GM21529 (cell line): ENCODE measurements at regions not wholly inside any gene's neighbourhood (a gene's known extent, or its start where the extent isn't known, plus 50 kb on each side); places are given as distances from the start of the nearest gene placed in this dataset.
"Not testable (repeated sequence)": the region's sequence is repeated elsewhere in the genome, so short reads cannot be mapped to it uniquely, and the experiment has no call there.

ENCODE experiments used
- ATAC-seq: cut with Tn5 transposase; IDR thresholded peaks from one replicate; pipeline ENCODE4 v1.9.1; 2021; ENCODE audit not compliant: unreplicated experiment

DNA sequence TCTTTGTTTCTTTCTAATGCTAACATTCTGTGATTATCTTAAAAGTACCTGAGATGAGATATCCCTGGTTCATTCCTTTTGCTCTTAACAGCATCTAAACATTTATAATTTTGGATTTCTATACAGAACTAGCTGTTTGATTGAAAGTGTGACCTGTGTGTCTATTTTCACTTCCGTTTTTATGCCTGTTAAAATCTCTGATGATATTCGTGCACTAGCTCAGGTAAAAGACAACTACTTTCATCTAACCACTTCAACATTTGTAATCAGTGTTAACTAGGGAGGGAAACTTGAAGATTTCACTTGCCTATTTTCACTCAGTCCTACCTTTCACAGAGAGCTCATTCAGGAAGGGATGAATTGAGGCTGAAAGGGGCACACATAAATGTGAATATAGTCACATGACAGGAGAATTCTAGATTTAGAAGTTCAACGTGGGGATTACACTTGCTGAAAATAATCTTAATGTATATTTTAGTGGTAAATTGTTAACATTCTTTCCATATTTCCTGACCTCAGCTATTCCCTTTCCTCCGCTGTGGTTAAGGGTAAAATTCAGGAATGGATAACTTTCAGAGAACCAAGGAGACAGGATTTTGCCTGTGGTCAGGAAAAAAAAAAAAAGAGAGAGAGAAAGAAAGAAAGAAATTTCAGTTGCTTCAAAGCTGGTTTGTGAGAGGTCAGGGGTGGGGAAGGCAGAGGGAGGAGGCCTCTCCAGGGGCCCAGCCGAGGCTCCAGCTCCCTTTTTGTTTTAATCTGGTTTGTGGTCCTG, 159.8 kb upstream of the TSC22D2 start:
- no peak for ATAC-seq

DNA sequence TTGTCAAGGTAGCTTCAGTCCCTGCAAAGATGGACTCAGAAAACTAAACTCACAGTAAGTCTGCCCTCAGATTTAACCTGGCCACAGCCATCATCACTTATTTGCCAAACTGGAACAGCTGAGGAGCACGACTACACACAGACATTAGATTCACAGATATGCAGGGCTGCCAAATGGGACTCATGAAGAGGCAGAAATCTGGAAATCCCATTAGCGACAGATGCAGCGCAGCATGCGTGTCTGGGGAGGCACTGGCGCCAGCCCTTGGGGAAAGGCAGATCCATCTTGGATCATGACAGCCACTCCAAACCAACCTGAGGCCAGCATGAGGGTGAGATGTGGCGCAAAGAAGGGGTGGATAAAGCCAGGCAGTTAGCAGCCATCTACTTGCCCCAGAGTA, 160.7 kb upstream of the TSC22D2 start:
- ATAC-seq, result no peak

DNA sequence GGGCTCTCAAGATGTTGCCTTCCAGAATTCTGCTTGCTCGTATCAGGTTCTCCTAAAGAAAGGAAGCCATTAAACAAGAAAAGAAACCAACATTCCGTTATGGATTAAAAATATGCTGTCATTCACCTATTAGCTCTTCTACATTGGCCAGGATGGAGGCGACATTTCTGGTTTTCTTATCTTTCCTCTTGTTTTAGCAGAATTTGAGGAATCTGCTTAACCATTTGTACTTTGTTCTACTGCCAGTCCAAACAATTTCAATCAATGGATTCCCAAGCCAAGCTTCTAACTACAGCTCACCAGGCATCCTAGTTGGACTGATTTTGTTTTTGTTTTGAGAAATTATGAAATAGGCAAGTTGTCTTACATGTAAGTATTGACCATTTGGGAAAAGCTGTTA, 164.6 kb upstream of the TSC22D2 start:
- ATAC-seq, result no peak

DNA sequence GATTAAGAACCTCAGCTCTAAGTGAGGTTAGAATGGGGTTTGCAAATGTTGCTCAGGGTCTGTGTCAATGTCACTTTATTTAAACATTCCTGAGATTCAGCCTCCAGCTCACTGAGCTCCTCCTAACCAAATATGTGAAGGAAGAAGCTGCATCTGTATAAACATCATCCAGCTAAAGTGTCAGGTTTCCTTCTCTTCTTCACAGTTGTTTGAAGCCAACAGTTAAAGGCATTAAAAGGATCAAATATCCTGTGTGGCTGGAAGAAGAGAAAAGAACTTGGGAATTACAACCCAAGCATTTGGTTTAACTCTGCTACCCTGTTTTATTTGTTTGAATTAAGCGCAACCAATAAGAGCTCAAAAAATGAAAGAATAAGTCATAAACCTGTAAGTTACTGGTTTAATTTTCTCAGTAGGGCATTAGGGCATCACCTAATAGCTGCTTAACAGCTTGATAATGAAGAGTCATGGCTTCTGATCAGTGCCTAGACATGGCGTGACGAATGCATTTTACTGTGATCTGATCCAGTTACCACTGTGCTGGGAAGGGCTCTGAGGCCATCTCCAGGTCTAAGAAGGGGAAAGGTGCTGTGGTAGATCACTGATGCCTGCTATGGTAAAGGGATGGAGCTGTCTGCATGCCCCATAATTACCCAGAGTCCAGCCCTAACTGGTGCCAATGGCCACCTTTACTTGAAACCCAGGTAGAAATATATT, 165.7 kb upstream of the TSC22D2 start:
- ATAC-seq, result no peak

DNA sequence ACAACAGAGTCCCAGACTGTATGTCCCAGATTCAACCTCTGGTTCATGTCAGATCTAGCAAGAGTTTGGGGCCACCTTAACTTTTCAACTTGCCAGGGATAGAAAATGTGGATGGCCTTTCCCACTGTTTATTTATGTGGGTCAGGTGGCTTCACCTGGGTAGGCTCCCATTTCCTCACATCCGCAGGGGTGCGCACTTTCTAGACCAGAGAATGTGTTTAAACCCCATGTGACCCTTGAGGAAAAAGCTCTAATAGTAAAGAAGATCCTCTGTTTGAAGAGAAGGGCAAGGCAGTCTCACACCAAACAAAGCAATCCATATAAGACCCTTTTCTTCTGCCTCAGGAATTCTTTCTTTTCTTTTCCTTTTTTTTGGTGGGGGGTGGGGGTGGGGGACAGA, 167.2 kb upstream of the TSC22D2 start:
- no peak for ATAC-seq

DNA sequence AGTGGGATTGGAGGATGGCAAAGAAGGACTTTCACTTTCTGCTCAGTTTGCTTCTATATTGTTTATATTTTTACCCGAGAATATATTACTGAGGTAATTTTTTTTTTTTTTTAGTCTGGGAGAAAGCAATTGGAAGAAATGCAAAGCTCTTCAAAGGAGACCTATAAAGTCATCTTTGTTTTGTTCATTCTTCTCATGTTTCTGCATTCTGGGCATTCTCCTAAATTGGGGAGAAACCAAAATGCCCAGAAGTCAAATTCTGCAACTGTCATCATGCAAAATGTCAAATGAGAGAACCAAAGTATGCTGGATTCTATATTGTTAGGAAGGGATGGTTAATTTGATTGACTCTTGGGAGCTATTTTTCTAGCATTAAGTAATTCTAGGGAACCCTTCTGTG, 168.3 kb upstream of the TSC22D2 start:
- ATAC-seq, result no peak

DNA sequence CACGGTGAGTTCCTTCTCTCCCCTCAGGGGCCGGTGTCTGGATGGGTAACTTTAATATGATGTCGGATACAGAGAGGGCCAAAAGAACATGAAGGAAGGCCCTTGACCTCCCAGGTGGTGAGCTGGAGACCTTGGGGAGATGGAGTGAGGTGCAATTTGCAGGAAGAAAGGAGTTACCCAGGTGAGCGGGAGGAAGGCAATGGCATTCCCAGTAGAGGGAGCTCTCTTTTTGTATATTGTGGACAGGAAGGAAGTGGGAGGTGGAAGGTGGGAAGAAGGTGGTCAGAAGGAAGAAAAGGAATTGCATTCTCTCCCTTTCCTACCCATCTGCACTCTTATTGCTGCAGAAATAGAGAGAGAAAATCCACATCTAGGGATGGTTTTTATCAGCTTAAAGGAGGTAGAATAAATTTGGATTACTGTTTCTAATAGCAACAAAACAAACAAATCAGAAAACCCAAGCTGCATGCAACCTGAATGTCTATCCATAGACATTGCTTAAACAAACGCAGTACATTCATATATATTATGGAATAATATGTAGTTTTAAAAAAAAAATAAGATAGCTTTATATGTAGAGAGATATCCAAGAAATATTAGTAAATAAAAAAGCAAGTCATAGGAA, 169.0 kb upstream of the TSC22D2 start:
- ATAC-seq, result no peak

DNA sequence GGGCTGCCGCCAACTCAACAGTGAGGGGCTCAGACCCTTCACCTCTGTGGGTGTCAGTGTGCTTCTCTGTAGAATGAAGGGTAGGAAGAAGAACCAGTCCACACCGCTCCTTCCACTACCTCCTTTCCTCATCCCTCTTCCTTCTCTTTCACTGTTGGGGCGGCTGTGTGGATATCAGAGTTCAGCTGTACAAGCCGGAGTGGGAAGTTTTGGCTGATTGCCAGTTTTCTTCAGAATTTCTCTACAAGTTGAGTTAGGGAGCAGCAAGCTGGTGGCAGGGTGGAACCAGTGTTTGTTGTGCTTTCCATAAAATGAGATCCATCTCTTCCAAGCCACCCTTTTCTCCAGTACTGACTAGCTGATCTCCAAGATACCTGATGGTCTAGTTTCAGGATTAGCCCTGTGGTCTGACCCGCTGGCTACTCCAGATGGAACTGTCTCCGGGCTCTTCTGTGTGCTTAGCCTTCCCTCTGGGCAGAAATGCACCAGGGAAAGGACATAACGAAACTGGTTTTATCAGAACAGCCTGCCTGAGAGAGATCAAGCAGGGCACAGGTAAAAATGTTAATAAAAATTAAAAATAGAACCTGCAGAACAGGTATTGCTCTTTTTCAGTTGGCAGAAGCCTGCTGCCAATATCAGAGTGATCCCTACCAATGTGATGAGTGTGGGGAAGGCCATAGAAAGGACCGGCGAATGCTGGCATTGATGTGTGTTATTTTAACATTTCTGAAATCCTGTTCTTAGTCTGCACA, 169.9 kb upstream of the TSC22D2 start:
- no peak for ATAC-seq

DNA sequence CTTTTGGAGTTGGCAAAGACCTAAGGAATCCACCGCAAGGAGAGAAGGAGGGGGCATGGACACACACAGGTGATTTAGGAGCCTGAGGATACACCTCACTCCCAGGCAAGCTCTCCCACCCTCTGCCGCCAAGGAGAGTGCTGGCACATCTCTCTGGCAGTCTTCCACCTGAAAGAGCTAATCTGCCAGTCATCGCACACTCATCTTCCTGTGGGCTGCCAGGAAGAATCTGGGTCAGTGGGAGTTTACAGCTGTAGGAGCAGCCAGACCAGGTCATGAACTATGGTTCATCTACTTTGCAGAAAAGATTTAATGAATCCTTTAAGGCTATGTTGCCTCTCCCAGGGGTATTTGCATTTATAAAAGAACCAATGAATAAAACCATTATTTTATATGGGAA, 170.6 kb upstream of the TSC22D2 start:
- no peak for ATAC-seq

DNA sequence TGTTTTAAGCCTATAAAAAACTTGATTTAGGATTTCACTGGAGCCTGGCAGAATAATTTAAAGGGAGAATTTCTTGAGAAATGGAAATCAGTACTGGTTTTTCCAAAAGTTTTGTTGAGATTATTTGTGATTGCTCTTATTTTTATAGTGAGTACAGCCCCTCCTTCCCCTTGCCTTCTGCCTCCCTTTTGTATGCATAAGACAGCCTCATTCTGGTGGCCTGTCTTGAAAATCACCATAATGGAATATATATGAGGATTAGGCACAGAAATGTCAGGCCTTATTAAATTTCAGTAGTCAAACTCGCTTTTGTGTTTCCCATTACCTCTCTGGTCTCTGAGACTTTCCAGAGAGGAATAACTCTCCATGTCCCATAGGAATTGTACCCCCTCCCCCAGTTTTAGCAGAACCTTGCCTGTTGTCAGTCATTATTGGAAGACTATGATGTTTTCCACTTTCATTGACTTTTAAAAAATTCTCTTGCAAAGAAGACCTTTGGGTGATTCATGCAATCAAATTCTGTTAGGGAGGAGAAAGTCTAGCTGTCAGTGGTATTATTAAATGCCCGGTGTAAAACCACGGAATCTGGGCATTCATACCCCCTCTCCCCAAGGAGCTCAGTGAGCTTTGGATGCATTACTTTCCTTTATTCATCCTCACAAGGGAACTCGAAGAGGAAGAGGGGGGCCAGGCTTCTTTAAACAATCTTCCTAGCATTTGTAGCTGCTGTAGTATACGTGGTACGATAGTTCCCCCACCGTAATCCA, 171.6 kb upstream of the TSC22D2 start:
- ATAC-seq, result no peak

DNA sequence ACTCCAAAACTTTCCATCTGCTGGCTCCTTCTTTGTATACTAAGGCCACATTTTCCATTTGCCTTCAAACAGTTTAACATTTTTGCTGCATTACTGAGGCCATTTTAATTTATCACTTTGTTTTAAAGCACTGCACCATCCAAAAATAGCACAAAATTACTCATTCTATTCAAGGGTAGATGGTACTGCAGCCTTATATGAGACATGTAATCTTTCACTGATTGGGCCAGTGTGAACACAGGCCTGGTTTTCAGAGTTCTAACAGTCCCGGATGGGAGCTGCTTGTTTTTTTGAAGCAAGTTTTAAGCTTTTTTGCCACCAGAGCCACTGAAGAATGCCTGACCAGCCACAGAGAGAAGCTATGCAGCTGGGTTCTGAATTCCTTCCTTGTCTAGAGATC, 172.3 kb upstream of the TSC22D2 start:
- ATAC-seq, result no peak

DNA sequence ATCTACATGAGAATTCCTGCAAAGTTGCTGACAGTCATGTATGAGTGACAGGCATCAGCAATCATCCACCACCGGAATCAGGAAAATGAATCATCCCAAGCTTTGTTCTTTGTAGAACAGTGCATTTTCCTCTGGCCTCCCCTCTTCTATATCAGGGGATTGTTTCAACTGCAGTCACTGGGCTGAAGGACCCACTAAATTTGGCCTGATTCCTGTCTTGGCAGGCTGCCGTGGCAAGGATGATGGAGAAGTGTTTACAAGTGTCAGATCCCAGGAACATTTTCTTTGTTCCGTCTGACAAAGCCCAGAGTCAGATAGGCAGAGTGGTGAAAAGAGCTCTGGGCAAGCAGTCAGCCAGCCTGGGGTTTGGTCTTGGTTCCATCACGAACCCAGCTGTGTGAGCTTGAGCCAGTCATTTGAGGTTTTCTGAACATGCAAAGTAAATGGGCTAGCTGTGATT, 175.1 kb upstream of the TSC22D2 start:
- ATAC-seq, result no peak

DNA sequence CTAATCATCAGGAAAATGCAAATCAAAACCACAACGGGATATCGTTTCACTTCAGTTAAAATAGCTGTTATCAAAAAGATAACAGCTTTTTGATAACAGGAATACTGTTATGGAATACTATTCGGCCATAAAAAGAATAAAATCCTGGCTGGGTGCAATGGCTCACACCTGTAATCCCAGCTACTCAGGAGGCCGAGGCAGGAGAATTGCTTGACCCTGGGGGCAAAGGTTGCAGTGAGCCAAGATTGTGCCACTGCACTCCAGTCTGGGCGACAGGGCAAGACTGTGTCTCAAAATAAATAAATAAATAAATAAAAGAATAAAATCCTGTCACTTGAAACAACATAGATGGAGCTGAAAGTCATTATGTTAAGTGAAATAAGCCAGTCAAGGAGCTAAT, 178.1 kb upstream of the TSC22D2 start:
- ATAC-seq, result no peak

DNA sequence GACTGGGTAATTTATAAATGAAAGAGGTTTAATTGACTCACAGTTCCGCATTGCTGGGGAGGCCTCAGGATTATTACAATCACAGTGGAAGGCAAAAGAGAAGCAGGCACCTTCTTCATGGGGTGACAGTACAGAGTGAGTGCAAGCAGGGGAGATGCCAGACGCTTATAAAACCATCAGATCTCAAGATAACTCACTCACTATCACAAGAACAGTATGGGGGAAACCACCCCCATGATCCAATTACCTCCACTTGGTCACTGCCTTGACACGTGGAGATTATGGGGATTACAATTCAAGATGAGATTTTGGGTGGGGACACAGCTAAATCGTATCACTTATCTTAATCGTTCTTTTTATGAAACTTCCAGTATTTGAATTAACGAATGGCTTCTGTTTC, 179.5 kb upstream of the TSC22D2 start:
- ATAC-seq, result not testable (repeated sequence)

DNA sequence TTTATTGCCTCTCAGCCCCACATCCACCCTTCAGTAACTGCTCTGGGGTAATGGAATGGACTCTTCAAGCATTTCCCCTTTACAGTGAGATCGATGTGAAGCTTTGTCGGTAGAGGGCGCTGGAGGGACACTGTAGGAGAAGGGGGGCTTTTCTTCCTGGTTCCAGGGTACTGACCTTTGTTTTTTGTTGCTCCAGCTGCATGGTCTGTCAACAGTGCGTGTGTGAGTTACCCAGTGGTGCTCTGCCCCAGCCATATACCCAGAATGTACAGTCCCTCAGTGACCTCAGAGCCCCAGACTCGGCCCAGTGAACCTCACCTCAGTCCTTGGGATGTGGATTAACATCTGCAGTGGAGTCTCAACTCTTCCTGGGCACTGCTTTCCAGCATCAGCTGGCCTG, 180.3 kb upstream of the TSC22D2 start:
- ATAC-seq, result peak; percentile 63

DNA sequence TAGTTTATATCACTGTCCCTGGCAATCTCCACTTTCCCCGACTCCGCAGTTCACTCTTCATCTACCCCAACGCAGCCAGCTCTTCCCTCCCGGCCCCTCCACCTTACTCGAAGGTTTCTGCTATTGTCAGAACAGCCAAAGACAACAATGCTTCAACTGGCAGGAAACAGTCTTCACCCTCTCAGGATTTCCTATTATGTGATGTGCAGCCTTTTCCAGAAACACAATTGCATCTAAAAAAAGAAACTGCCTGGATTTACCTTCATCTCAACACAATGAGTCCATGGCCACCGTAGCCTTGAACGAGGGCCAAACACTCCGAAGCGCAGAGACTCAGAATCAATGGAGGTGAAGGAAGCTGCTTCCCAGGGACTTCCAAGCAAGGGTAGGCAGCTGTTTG, 182.1 kb upstream of the TSC22D2 start:
- ATAC-seq, result no peak

DNA sequence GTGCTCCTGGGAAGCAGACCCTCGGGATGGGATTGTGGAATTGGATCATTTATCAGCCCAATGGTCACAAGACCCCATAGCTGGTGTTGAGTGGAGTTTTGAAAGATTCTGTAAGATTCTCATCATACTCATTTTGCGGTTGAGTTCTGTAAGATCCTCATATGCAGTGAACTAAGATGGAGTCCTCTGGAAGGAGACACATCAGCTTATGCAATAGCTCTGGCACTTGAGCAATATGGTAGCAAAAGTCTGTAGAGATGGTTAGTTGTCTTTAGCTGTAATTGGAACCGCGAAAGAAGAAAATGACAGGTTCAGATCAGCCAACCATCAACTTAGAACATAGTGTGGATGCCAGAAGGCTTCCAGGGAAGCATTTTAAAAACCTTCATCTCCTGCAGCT, 184.5 kb upstream of the TSC22D2 start:
- ATAC-seq, result no peak

DNA sequence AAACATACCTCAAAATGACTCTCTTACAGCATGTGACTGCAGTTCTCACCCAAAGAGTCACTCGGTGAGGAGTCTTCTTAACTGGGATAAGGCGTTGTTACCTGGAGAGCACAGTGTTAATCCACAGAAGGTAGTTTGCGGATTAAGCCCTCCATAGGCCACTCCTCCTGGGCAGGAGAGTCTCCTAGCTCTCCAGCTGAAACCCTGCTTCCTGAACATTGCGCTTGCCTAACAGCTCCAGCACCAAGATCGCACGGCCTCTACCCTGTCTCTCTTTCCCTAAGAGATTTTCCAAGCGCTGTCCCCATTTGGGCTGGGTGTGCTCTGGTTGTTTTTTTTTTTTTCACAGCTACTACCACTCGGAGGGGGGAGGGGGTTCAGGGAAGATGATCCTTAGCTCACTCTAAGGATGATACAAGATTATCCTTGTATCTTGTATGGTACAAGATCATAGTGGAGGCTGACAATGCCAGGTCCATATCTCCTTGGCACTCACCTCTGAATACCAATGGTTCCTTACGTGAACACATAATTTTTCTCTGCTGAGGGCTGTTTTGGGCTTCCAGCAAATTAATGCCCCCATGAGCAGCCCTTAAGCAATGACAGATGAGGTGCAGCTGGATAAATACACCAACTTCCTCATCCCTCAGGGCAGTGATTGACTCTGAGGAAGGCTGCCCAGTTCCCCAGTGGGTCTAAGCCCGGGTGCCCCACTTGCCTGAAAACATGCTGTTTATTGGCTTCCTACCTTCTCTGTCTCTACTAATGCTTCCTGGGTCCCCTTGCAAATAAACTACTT, 185.2 kb upstream of the TSC22D2 start:
- ATAC-seq, result no peak

DNA sequence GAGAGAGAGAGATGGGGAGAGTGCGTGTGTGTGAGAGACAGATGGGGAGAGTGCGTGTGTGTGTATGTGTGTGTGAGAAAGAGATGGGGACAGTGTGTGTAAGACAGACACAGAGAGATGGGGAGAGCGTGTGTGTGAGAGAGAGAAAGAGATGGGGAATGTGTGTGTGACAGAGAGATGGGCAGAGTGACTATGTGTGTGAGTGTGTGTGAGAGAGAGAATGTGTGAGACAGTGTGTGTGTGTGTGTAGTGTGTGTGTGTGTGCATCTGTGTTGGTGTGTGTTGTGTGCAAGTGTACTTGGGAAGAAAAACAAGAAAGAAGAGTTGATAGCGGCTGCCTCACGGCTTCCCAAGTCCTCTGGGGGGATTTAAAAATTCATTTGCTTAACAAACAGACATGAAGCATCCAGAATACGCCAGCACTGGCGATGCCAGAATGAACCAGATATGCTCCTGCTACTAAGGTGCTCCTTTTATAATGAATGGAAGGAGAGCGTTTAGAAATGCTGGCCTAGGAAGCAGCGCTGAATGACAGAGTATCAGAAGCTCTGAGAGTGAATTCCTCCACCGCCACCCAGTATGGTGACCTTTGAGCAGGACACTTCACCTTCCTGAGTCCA, 186.1 kb upstream of the TSC22D2 start:
- no peak for ATAC-seq
